ENCODE measurements at regions not wholly inside any gene's neighbourhood (a gene's known extent, or its start where the extent isn't known, plus 50 kb on each side); places are given as distances from the start of the nearest gene placed in this dataset.

- no peak overlapping the region for H3K27ac ChIP-seq (ENCODE audit: low read depth, low read length, poor library complexity, severe bottlenecking)
- TF ChIP-seq EZH2 (IDR thresholded peaks at IDR 0.05; ENCODE audit: borderline replicate concordance, low read length) = no peak
- TF ChIP-seq, protein P1, sequence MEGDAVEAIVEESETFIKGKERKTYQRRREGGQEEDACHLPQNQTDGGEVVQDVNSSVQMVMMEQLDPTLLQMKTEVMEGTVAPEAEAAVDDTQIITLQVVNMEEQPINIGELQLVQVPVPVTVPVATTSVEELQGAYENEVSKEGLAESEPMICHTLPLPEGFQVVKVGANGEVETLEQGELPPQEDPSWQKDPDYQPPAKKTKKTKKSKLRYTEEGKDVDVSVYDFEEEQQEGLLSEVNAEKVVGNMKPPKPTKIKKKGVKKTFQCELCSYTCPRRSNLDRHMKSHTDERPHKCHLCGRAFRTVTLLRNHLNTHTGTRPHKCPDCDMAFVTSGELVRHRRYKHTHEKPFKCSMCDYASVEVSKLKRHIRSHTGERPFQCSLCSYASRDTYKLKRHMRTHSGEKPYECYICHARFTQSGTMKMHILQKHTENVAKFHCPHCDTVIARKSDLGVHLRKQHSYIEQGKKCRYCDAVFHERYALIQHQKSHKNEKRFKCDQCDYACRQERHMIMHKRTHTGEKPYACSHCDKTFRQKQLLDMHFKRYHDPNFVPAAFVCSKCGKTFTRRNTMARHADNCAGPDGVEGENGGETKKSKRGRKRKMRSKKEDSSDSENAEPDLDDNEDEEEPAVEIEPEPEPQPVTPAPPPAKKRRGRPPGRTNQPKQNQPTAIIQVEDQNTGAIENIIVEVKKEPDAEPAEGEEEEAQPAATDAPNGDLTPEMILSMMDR (IDR thresholded peaks at IDR 0.05; ENCODE audit: low read length) = no peak
- H3K4me1 ChIP-seq (ENCODE audit: insufficient read depth, low read length, severe bottlenecking) = peaks cover 11% of the 10 kb centered on the region
- H3K27me3 ChIP-seq (ENCODE audit: insufficient read depth, low read length) = no peaks in the 10 kb centered on the region
- H3K36me3 ChIP-seq (ENCODE audit: insufficient read depth, low read length) = no peaks in the 10 kb centered on the region
- H2AFZ ChIP-seq (ENCODE audit: low read length) = no peak overlapping the region
- H3K9ac ChIP-seq (ENCODE audit: low read length) = no peak overlapping the region
- H4K20me1 ChIP-seq (ENCODE audit: insufficient read depth, low read length) = no peaks in the 10 kb centered on the region
- H3K79me2 ChIP-seq (ENCODE audit: insufficient read depth, low read length) = no peaks in the 10 kb centered on the region
- no peak overlapping the region for H3K4me3 ChIP-seq (ENCODE audit: low read depth, low read length, poor library complexity, severe bottlenecking)
- H3K9me2 ChIP-seq (ENCODE audit: low read depth, low read length) = no peaks in the 10 kb centered on the region
- H3K4me2 ChIP-seq (ENCODE audit: low read length) = no peak overlapping the region
- H3K9me3 ChIP-seq (ENCODE audit: low read length) = peaks cover 7% of the 10 kb centered on the region; the same call in 1 of the 2 replicates
- no peaks in the 10 kb centered on the region for H3F3A ChIP-seq (ENCODE audit: insufficient read depth, low read length)
These were observed 71.8 kb upstream of the ZNF521 start for GRCh38 chr18:25423760-25424159.

- H4K20me1 ChIP-seq (ENCODE audit: insufficient read depth, low read length) = no peaks in the 10 kb centered on the region
- no peaks in the 10 kb centered on the region for H3K36me3 ChIP-seq (ENCODE audit: insufficient read depth, low read length)
- peaks cover 7% of the 10 kb centered on the region; the same call in 1 of the 2 replicates for H3K9me3 ChIP-seq (ENCODE audit: low read length)
- H3K4me2 ChIP-seq (ENCODE audit: low read length) = no peak overlapping the region
- peaks cover 11% of the 10 kb centered on the region for H3K4me1 ChIP-seq (ENCODE audit: insufficient read depth, low read length, severe bottlenecking)
- no peak overlapping the region for H3K27ac ChIP-seq (ENCODE audit: low read depth, low read length, poor library complexity, severe bottlenecking)
- no peaks in the 10 kb centered on the region for H3K27me3 ChIP-seq (ENCODE audit: insufficient read depth, low read length)
- H3F3A ChIP-seq (ENCODE audit: insufficient read depth, low read length) = no peaks in the 10 kb centered on the region
- no peak overlapping the region for H3K4me3 ChIP-seq (ENCODE audit: low read depth, low read length, poor library complexity, severe bottlenecking)
- no peaks in the 10 kb centered on the region for H3K79me2 ChIP-seq (ENCODE audit: insufficient read depth, low read length)
- no peak overlapping the region for H2AFZ ChIP-seq (ENCODE audit: low read length)
- no peak overlapping the region for H3K9ac ChIP-seq (ENCODE audit: low read length)
- no peaks in the 10 kb centered on the region for H3K9me2 ChIP-seq (ENCODE audit: low read depth, low read length)
- no peak for TF ChIP-seq EZH2 (IDR thresholded peaks at IDR 0.05; ENCODE audit: borderline replicate concordance, low read length)
- TF ChIP-seq, protein P1 (IDR thresholded peaks at IDR 0.05; ENCODE audit: low read length) = no peak
These were observed 71.3 kb upstream of the ZNF521 start for GRCh38 chr18:25423267-25423666.

- no peaks in the 10 kb centered on the region for H4K20me1 ChIP-seq (ENCODE audit: insufficient read depth, low read length)
- H3K9me3 ChIP-seq (ENCODE audit: low read length) = peaks cover 4% of the 10 kb centered on the region; the same call in 1 of the 2 replicates
- no peak overlapping the region for H3K4me2 ChIP-seq (ENCODE audit: low read length)
- no peaks in the 10 kb centered on the region for H3K27me3 ChIP-seq (ENCODE audit: insufficient read depth, low read length)
- H3K4me1 ChIP-seq (ENCODE audit: insufficient read depth, low read length, severe bottlenecking) = peaks cover 11% of the 10 kb centered on the region
- H3K9me2 ChIP-seq (ENCODE audit: low read depth, low read length) = no peaks in the 10 kb centered on the region
- no peak overlapping the region for H3K27ac ChIP-seq (ENCODE audit: low read depth, low read length, poor library complexity, severe bottlenecking)
- H3K4me3 ChIP-seq (ENCODE audit: low read depth, low read length, poor library complexity, severe bottlenecking) = no peak overlapping the region
- no peaks in the 10 kb centered on the region for H3F3A ChIP-seq (ENCODE audit: insufficient read depth, low read length)
- H3K79me2 ChIP-seq (ENCODE audit: insufficient read depth, low read length) = no peaks in the 10 kb centered on the region
- TF ChIP-seq, protein P1 (IDR thresholded peaks at IDR 0.05; ENCODE audit: low read length) = no peak
- no peak for TF ChIP-seq EZH2 (IDR thresholded peaks at IDR 0.05; ENCODE audit: borderline replicate concordance, low read length)
- H3K9ac ChIP-seq (ENCODE audit: low read length) = no peak overlapping the region
- H3K36me3 ChIP-seq (ENCODE audit: insufficient read depth, low read length) = no peaks in the 10 kb centered on the region
- no peak overlapping the region for H2AFZ ChIP-seq (ENCODE audit: low read length)
These were observed 70.3 kb upstream of the ZNF521 start for GRCh38 chr18:25422230-25422629.

Measured in OCI-LY1 (cell line).